ENCODE measurements at regions not wholly inside any gene's neighbourhood (a gene's known extent, or its start where the extent isn't known, plus 50 kb on each side); places are given as distances from the start of the nearest gene placed in this dataset.

DNA sequence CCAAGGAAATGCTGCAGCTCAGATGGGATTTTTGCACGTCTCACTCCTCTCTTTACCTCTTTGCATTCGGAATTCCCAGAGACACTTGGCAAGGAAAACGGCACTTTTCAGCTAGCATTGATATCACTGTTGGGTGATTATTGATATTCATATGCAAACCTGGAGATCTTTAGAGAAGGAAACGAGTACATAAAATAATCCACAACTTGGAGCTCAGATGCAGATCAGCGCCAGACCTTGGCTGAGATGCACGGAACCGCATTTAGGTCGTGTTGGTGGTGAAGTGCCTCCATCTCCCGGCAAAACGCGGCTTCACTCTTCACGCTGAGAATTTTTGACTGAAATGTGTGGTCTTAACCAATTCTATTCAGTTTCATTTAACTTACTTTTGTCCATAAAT, 77.2 kb upstream of the ARHGEF7 start:
- no peak for DNase-seq (ENCODE audit: low spot score)

GRCh38 chr13:111036665-111037064, 78.4 kb upstream of the ARHGEF7 start:
- no peak for DNase-seq (ENCODE audit: low spot score)

DNA sequence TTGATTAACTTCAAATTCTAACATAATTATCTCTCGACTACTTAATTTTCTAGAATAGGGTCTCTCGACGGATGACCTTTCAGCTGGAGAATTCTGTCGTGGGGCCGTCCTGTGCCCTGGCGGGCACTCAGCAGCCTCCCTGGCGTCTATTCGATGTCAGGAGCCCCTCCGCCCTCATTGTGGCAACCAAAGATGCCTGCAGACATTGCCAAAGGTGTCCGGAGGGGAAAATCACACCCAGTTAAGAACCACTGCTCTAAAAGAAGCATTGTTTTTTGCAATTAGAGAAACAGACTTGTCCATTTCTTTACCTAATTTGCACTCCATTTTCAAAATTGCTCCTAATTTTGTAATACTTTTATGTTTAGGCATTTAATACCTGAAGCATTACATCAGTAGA, 79.2 kb upstream of the ARHGEF7 start:
- no peak for DNase-seq (ENCODE audit: low spot score)

- DNase-seq (ENCODE audit: low spot score): no peak
These were observed 80.3 kb upstream of the ARHGEF7 start for GRCh38 chr13:111034811-111035210.

DNA sequence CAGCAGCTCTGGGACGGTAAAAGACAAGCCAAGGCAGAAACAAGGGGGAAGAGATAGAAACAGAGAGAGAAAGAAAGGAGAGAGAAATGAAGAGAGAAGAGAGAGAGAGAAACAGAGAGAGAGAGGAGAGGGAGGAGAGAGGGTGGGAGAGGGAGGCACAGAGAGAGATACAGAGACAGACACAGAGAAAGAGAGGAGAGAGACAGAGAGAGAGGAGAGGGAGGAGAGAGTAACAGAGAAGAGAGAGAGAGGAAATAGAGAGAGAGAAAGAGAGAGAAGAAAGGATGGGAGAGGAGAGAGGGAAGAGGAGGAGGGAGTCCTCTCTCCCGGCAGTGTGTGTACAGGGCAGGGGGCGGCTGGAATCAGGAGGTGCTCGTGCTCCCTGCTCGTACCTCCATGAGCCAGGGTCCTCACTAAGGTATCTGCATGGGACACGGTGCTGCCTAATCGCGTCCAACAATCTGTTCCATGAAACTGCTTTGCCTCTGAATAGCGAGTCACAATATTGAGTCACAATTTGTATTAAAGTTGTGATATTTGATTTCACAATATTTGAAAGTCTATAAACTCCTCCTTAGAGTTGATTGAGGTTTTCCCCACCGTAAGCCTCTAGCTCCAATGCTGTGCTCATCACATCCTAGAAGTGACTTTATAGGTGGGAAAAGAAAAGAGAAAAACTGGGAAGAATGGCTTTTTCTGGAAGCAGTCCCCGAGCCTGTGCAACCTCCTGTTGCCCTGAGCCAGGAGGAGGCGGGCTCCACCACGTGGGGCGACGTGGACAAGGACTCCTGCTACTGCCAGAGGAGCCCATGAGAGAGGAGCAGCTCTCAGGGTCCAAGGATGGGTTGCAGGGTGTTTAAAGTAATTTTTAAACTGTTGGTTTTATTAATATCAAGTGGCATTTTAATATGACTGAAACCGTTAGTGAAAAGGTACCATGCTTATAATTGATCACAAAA, 81.7 kb upstream of the ARHGEF7 start:
- DNase-seq (ENCODE audit: low spot score): no peak

DNA sequence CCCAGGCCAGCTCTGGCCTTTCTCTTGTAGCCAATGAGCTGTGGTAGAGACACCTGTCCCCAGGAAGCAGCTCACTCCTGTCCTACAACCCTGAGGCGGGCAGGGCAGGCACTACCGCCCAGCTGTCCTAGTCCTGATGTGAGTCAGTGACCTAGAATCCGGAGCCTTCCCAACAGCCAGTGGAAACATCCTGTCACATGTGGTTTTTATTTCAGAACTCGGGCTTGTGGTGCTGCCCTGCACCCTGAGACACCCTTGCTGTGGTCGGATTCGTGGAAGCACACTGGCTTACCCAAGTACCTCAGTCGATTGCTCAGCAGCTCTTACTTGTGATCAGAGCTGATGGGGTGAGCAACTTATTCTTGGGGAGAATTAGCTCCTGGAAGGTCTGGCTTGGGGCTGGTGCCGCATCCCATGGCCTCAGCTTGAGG, 83.6 kb upstream of the ARHGEF7 start:
- no peak for DNase-seq (ENCODE audit: low spot score)

DNA sequence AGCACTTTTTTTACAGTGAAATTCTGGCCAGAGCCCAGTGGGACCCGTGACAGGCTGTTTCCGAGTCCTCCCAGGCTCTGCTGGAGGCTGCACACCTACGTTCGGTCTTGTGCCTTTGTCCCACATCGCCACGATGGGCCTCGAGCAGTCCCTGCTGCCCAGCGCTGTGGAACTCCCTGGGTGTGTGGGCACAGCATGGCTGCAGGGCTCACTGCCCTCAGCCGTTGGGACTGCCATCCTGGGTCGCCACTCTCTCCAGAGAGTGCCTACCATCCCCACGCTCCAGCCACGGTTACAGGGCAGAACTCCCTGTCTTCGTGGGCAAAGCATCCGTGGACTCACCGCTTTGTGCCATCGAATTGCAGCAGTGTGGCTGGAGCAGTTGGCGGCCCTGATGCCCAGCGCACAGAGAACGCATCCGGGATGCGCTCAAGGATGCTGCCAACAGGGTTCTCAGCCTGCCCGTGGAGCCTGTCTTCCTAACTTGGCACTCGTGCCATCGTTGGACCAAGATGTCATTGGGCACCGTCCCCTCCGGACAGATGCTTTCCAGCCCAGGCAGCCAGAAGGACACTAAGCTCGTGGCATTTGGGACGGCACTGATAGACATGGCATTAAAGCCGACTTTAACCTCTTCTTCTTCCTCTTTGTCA, 85.0 kb upstream of the ARHGEF7 start:
- no peak for DNase-seq (ENCODE audit: low spot score)

GRCh38 chr13:111027458-111028439, 87.4 kb upstream of the ARHGEF7 start:
- no peak for DNase-seq (ENCODE audit: low spot score)

GRCh38 chr13:111025310-111025709, 89.8 kb upstream of the ARHGEF7 start:
- no peak for DNase-seq (ENCODE audit: low spot score)

DNA sequence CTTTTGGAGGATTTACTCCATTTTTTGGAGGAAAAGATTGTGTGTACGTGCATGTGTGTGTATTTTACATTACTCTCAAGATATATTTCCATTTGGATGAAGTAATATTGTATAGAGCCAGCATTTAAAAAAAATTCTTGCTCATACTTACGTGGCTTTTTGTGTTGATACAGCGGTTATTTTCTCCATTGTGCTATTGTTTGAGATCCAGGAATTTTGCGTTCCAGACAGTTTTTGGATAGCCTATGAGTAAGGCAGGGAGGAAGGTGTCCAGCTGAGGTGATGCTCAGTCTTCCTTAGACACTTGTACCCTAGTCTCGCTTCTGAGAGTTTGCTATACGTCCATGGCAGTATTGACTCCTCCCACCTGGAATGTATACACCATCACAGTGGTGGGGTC, 92.2 kb upstream of the ARHGEF7 start:
- DNase-seq (ENCODE audit: low spot score): no peak

DNA sequence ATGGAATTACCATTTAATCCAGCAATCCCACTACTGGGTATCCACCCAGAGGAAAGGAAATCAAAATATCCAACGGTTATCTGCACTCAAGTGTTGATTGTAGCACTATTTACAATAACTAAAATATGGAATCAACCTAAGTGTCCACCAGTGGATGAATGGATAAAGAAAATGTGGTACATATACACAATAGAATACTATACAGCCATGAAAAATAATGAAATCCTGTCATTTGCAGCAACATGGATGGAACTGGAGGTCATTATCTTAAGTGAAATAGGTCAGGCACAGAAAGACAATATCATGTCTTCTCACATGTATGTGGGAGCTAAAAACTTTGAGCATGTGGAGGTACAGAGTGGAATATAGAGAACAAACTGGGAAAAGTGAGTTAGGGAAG, 92.9 kb upstream of the ARHGEF7 start:
- DNase-seq (ENCODE audit: low spot score): no peak

- no peak for DNase-seq (ENCODE audit: low spot score)
These were observed 93.8 kb upstream of the ARHGEF7 start for GRCh38 chr13:111021270-111021669.

DNA sequence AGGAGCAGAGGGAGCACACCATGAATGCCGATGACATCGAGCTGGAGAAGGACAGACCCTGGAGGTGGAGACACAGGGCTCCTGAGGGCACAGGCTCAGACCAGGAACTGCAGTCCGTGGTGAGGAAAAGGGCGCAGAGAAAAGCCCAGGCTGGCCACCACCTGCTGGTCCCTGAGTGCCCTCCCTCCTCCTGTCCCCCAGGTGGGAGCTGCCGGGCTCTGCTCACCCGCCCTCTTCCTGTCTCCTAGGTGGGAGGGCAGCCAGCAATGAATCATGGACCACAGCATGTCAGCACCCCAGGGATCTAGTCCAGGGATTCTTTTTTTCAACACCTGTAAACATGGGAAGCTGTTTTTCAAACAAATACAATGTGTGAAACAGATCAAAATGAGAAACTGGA, 94.6 kb upstream of the ARHGEF7 start:
- no peak for DNase-seq (ENCODE audit: low spot score)

- no peak for DNase-seq (ENCODE audit: low spot score)
These were observed 95.1 kb upstream of the ARHGEF7 start for GRCh38 chr13:111020021-111020420.

DNA sequence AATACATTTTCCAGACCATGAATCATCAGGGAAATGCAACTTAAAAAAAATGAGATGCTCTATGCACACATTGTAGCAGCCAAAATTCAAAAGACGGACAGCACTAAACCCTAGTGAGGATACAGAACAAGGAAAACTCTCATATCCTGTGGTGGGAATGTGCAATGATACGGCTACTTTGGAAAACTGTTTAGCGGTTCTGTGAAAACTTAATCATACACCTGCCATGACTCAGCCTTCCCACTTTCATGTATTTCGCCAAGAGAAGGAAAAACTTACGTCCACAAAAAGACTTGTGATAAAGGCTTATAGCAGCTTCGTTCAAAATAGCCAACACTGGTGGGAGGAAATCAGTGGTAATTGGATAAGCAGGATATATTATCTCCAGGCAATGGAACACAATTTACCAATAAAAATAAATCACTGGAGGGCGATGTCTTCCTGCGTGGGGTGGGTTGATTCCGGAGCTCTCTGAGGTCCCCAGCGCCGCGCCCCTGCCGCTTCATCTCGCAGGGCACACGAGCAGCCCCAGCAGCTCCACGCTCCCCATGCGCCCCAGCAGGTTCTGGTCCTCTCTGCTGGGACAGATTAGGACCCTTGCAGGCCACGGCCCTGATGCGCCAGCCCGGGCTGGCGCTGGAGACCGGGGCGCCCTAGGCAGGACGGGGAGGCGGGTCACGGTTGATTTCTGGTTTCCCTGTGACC, 97.2 kb upstream of the ARHGEF7 start:
- DNase-seq (ENCODE audit: low spot score): no peak

DNA sequence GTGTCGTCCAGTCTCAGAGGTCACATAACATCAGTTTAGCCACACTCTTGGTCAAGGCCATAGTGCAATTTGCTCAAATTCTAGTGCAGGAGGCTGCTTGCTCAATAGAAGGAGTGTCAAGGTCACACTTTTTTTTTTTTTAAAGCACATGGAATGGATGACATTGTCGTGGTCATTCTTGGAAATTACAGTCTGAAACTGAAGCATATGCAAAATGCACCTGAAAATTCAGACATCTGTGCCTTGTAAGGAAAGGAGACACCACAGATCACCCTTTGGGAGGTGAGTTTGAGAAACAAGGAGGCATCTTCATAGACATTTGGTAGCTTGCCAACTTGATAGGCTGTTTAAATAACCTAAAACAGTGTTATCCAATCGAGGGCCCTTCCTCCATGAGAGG, 98.3 kb upstream of the ANKRD10 start:
- no peak for DNase-seq (ENCODE audit: low spot score)

DNA sequence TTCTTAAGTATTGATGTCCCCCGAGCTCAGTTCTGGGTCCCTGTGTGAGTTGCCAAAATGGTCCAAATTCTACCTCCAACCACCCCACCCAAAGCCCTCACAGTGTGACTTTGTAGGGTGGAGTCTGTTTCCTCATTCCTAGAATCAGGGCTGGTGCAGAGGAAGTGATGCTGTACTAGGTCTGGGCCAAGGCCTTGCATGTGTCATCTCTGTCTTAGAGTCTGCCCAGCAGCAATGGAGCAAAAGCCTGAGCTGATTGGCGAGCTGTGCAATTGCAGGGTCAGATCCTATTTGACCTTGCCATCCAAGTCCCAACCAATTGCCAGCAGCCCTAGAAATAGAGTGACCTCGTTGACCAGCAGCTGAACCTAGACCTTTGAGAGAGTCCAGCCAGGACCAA, 97.0 kb upstream of the ANKRD10 start:
- no peak for DNase-seq (ENCODE audit: low spot score)

GRCh38 chr13:111008351-111008750, 93.5 kb upstream of the ANKRD10 start:
- DNase-seq (ENCODE audit: low spot score): no peak

DNA sequence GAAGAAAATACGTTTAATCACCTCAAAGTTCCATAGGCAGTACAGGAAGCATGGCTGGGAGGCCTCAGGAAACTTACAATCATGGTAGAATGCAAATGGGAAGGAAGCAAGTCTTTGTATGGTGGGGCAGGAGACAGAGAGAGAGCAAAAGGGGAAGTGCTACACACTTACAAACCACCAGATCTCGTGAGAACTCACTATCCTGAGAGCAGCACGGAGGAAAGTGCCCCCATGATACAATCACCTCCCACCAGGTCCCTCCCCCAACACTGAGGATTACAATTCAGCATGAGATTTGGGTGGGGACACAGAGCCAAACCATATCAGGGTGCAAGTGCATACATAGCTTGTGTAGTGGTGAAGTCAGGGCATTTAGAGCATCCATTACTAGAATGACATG, 92.3 kb upstream of the ANKRD10 start:
- DNase-seq (ENCODE audit: low spot score): no peak

- DNase-seq (ENCODE audit: low spot score): no peak
These were observed 91.7 kb upstream of the ANKRD10 start for GRCh38 chr13:111006506-111007031.

- DNase-seq (ENCODE audit: low spot score): no peak
These were observed 91.1 kb upstream of the ANKRD10 start for GRCh38 chr13:111005808-111006505.

Data from iPS-NIHi11 (cell line).